HG03354 (cell line): ENCODE measurements at regions not wholly inside any gene's neighbourhood (a gene's known extent, or its start where the extent isn't known, plus 50 kb on each side); places are given as distances from the start of the nearest gene placed in this dataset.
A peak's percentile ranks its signal among the peaks of the same experiment; 100 is the strongest.

Experiments
- ATAC-seq: cut with Tn5 transposase; IDR thresholded peaks from one replicate; pipeline ENCODE4 v1.9.1; 2021; ENCODE audit warnings: mild to moderate bottlenecking; ENCODE audit not compliant: unreplicated experiment, poor library complexity, severe bottlenecking

GRCh38 chr1:69263921-69264391 lies 303.8 kb upstream of the LRRC7 start:
- ATAC-seq = no peak

DNA sequence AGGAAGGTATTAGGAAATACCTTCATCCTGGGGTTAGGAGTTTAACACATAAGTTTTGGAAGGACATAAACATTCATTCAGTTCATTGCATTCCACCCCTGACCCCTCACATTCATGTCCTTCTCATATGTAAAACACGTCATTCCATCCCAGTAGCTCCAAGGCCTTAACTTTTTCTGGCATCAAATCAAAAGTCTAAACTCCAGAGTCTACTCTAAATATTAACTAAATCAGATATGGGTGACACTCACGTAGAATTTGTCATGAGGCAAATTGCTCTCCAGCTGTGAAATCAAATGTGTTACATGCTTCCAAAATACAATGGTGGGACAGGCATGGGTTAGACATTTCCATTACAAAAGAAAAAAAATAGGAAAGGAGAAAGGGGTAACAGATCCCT lies 298.2 kb upstream of the LRRC7 start:
- no peak for ATAC-seq

GRCh38 chr1:69271587-69272125 lies 296.1 kb upstream of the LRRC7 start:
- ATAC-seq = no peak

DNA sequence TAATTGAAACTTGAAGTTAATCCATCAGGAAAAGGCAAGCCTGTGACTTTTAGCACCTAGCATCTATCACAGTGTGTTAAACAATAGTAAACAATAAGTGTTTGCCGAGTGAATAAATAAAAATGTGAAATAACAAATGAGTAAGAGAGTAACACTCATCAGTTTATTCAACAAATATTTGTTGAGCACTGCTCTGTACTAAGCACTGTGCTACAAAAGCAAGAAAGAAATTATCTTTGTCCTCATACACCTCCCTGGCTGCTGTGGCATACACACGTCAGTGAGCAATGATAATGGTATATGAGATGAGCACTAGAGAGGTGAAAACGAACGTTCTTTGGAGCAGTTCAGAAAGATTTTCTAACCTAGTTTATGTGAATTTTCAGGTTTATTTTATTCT lies 295.0 kb upstream of the LRRC7 start:
- no peak for ATAC-seq

DNA sequence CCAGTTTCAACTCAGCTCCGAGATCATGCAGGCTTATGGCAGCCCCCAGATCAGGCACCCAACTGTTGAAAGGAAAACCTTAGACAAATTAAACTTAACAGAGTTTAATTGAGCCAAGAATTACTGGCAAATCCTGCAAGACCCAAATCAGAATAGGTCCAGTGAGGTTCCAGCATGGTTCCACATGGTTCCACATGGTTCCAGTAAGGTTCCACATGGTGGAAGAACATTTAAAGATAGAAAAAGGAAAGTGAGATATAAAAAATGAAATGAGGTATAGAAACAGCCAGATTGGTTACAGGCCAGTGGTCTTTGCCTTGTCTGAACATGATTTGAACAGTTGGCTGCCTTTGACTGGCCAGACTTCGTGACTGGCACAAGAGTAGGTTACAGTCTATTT lies 288.8 kb upstream of the LRRC7 start:
- ATAC-seq = no peak

- no peak for ATAC-seq
Measured at GRCh38 chr1:69283516-69283915, 284.2 kb upstream of the LRRC7 start.

GRCh38 chr1:69284508-69284907 lies 283.2 kb upstream of the LRRC7 start:
- ATAC-seq = no peak

- no peak for ATAC-seq
Measured at GRCh38 chr1:69288416-69288815, 279.3 kb upstream of the LRRC7 start.

DNA sequence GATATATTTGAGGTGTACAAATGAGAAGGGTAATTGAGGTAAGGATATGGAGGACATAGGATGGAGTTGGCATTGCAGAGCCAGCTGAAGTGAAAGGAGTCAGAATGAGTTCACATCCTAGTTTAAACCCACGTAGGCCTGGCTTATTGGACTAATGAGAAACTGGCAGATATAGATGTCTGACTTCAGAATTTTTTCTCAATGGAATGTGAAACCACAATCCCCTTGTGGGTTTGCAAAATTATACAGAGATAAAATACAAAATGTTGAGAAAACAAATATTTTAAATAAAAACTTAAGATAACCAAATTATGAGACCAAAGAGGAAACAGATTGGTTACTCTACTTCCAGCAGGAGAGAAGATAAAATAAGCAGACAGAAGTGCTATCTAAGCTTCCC lies 277.4 kb upstream of the LRRC7 start:
- ATAC-seq = no peak

- no peak for ATAC-seq
Measured at GRCh38 chr1:69291541-69291940, 276.2 kb upstream of the LRRC7 start.

GRCh38 chr1:69292833-69293232 lies 274.9 kb upstream of the LRRC7 start:
- no peak for ATAC-seq

GRCh38 chr1:69294171-69294570 lies 273.6 kb upstream of the LRRC7 start:
- no peak for ATAC-seq

DNA sequence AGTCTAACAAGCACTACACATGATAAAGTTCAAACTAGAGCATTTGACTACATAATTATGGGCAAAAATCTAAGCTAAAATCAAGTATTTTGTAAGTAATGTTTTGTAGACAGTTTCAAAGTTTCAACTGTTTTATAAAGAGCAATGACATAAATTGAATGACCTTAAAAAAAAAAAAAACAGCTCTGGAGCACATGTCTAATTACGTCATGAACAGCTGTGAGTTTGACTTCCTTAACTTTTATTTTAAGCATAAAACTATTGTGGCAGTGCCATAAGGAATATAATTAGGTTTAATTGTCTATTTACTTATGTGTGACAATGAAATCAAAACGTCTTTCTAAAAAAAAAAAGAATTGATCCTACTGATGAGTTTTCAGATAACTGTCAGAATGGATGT lies 272.5 kb upstream of the LRRC7 start:
- no peak for ATAC-seq

GRCh38 chr1:69305621-69306020 lies 262.1 kb upstream of the LRRC7 start:
- ATAC-seq = no peak

- ATAC-seq = no peak
Measured at GRCh38 chr1:69312055-69312732, 255.5 kb upstream of the LRRC7 start.

GRCh38 chr1:69313118-69313517 lies 254.6 kb upstream of the LRRC7 start:
- ATAC-seq = no peak

GRCh38 chr1:69315416-69315815 lies 252.3 kb upstream of the LRRC7 start:
- no peak for ATAC-seq

GRCh38 chr1:69315823-69316222 lies 251.9 kb upstream of the LRRC7 start:
- ATAC-seq = no peak

DNA sequence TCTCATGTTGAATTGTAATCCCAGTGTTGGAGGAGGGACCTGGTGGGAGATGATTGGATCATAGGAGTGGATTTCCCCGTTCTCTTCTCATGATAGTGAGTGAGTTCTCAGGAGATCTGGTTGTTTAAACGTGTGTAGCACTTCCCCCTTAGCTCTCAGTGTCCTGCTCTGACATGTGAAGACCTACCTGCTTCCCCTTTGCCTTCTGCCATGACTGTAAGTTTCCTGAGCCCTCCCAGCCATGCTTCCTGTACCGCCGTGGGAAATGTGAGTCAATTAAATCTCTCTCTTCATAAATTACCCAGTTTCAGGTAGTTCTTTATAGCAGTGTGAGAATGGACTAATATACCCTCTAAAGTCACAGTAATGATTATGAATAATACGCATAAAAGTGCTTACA lies 248.4 kb upstream of the LRRC7 start:
- ATAC-seq = no peak

- peak; percentile 77 for ATAC-seq
Measured at GRCh38 chr1:69320757-69321211, 246.9 kb upstream of the LRRC7 start.

DNA sequence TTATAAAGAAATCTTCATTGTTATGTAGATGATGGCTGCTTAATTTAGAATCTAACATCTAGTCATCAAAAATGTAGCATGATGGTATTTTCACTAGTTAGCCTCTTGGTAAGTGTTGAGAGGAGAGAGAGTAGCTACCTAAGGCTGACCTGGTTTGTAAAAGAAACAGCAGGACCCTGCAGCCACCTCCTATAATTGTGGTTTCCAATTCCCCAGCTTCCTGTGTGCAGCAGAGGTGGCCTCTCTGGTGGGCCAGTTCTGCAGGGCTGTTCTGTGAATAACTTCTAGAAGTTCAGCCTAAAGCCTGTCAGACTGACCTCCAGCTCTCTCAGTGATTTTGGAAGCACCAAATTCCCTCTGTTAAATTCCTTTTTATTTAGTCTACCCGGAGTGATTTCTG lies 246.4 kb upstream of the LRRC7 start:
- ATAC-seq = no peak

- ATAC-seq = no peak
Measured at GRCh38 chr1:69328186-69328585, 239.5 kb upstream of the LRRC7 start.
